IPS DF 19.7 (cell line): ENCODE measurements at regions not wholly inside any gene's neighbourhood (a gene's known extent, or its start where the extent isn't known, plus 50 kb on each side); places are given as distances from the start of the nearest gene placed in this dataset.
A peak's percentile ranks its signal among the peaks of the same experiment; 100 is the strongest.
"Not testable (repeated sequence)": the region's sequence is repeated elsewhere in the genome, so short reads cannot be mapped to it uniquely, and the experiment has no call there.

Experiments
- DNase-seq: peaks from one replicate; pipeline ENCODE4 v3.0.0-alpha.2; 2013; ENCODE audit warnings: low read depth, low spot score

DNA sequence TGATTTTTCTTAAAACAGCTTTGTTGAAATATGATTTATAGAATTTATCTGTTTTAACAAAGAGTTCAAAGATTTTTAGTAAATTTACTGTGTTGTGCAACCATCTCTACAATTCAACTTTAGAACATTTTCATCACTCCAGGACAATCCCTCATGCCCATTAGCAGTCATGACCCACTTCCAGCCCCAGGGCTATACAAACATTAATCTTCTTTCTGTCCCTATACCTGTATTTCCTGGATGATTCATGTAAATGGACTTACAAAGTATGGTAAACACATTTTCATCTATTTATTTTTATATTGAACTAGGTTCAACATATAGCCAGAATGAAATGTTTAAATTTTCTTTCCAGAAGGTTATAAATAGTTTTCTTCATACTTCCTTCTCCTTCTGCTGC is 127.8 kb upstream of the CCDC180 start:
- DNase-seq: no peak

DNA sequence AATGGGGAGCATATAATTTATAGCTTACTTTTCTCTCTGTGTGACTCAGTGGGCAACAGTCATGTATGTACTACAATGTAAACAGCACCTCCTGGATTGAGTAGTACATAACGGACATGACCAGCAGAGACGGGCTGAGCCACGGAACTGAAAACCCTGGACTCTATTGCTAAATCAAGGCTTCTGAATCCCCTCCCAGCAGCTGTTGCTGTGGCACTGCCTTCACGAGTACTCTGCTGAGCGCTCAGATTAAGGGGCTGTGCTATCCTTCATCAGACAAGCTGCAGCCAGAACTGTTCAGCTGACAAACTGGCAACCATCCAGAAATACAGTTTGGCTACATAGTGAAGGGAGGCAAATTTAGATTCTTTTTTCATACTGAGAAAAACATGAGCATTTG is 131.3 kb upstream of the CCDC180 start:
- DNase-seq: no peak

DNA sequence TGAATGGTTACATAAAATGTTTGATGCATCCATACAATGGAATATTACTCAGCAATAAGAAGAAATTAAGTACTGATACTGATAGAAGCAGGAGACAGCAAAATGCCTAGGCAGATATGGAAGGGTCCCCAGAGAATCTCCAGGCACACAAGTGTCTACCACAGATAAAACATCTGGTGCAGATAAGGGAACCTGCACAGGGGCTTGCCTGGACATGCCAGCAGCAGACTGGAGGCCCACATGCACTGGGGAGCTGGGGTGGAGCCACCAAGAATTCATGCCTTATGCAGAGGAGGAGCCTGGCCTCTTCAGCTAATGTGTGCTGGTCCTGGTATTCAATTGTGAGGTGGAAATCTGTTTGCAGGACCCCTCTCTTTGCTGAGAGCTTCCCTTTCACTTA is 129.2 kb upstream of the CTSV start:
- DNase-seq: not testable (repeated sequence)

DNA sequence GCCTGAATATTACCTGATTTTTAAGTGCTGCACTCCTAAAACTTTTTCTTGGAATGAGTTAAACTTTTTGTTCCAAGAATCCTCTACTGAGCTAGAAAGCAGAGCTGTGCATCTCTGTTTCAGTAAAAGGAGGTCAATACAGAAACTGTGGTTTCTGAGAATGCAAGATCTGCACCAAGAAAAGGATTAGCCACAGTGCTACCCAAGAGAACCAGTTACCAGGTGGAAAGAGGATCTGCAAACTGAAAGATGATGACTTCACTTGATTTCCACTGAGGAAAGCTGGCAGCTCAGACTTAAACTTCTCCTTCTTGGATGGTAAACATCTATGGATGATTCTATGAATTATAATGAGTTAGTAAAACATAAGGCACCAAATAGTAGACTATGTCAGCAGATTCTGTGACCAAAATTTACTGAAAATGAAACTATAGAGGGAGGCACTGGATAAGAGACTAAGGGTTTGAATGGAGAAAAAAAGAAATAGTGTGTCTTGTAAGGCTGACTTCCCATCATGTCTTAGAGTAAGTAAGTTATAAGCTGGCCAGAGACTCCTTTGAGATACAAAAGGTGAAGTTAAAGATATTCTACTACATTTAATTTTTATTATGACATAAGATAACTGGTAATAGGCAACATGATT is 127.7 kb upstream of the CTSV start:
- not testable (repeated sequence) for DNase-seq

DNA sequence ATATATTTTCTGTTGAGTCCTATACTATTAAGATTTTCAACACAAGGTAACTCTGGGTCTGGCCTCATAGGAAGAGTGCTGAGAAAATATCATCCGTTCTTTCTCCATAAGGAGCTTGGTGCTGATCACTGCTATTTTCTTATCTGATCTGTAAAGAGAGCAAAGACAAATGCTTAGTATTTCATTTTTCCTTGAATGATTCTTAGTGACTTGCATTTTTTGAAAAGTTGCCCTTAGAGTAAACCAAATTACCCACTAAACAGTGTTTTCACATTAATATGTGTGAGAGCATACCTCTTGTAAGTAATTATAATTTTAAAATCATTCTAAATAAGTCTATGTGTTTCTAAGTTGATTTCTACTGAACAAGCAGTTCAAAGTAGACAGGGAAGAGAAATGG is 121.3 kb upstream of the CTSV start:
- DNase-seq: no peak

DNA sequence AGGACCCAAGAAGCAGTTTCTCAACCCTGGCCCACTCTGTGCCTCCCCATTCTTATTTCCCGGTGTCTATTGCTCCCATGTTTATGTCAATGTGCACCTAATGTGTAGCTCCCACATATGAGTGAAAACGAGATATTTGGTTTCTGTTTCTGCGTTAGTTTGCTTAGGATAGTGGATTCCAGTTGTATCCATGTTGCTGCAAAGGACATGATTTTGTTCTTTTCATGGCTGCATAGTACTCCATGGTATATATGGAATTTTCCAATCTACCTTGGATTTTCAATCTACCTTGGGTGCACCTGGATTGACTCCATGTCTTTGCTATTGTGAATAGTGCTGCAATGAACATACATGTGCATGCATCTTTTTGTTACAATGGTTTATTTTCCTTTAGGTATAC is 119.8 kb upstream of the CTSV start:
- not testable (repeated sequence) for DNase-seq

DNA sequence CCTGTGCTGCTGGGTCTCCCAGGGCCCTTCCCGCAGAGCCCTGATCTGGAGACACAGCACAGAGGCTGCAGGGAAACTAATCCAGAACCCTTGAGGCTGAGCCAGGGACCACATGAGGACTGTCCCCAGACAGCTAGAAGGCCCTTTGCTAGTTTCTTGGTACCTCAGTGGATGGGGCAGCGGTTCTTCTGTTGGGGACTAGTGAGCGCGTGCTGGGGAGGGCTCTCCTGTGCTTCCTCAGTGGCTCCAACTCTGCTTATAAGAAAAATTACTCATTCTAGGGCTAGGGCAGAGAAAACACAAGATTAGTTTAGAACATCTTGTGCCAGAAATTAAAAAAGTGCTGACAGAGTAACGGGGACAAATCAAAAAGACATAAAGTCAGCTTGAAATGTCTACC is 116.5 kb upstream of the CTSV start:
- not testable (repeated sequence) for DNase-seq

DNA sequence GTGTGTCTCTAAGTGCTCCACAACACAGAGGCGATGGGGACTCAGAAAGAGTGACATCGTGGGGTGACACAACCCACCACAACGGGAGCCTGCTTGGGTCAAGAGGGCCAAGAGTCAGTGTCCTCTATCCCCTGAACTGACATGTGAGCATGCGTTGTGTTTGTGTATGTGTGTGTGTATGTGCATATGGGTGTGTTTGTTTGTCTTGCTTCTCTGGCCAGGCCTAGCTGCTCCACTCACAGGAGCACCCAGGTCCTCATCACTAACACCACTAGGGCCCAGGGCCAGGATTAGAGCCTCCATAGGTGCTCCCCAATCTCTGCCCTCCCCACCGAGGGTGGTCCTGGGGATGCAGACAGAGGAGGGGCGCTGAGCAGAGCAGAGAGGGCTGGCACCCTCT is 115.0 kb upstream of the CTSV start:
- DNase-seq: no peak

DNA sequence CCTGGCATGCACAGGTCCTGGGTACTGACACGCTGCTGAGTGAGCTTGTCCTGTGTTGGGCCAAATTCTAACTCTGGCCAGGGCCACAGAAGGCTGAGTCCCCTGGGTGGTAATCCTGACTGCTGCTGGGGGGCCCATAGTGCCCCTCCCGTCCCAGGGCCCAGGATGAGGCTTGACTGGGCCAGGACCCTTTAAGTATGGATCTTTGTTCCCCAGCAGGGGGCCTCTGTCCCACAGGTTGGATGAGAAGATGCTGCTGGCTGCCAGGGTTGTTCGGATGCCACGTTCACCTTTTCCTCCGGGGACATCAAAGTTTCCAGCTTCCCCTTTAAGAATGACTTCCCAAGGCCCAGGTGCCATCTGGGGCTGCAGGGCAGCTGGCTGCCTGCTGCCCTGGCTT is 114.2 kb upstream of the CTSV start:
- not testable (repeated sequence) for DNase-seq

DNA sequence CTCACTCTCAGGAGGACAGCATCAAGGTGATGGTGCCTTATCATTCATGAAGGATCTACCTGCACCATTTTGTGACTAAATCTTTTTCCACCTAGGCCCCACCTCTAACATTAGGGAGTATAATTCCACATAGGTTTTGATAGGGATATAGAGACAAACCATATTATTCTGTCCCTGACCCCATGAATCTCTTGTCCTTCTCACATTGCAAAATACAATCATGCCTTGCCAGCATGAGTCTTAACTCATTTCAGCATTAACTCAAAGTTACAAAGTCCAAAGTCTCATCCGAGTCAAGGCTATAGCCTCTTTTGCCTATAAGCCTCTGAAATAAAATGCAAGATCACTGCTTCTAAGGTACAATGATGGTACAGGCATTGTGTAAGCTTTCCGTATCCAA is 111.5 kb upstream of the CTSV start:
- not testable (repeated sequence) for DNase-seq

DNA sequence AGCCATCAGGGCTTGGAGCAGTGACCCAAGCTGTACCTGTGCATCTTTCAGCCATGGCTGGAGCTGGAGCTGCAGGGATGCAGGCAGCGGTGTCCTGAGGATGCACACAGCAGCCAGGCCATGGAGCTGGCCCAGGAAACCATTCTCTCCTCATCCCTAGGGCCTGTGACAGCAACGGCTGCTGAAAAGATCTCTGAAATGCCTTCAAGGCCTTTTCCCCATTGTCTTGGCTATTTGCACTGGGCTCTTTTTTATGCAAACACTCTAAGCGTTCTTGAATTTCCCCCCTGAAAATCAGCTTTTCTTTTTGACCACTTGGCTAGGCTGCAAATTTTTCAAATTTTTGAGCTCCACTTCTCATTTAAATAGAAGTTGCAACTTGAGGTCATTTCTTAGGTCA is 109.5 kb upstream of the CTSV start:
- DNase-seq: peak; percentile 59

DNA sequence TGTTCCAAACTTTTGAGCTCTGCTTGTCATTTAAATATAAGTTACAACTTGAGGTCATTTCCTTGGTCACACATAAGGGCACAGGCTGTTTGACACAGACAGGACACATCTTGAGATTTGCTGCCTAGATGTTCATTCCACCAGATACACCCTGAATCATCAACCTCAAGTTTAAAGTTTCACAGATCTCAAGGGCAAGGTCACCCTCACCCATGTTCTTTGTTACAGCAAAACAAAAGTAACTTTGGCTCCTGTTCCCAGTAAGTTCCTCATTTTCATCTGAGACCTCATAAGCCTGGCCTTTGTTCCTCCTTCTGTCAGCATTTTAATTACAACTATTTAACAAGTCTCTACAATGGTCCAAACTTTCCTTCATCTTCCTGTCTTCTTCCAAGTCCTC is 106.7 kb upstream of the CTSV start:
- not testable (repeated sequence) for DNase-seq

DNA sequence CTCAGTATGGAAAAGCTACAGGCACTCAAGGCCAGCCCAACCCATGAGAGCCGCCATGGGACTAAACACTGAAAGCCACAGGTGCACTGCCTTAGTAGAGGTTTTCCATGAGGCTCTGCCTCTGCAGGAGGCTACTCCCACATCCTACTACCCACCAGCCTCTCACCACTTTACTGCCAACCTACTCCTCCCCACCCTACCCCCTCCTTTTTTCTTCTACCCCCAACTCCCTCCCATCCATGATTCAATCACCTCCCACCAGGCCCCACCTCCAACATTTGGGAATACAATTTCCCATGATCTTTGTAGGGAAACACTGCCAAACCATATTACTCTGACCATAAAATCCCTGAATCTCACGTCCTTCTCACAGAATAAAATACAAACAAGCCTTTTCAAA is 101.6 kb upstream of the CTSV start:
- DNase-seq: no peak

DNA sequence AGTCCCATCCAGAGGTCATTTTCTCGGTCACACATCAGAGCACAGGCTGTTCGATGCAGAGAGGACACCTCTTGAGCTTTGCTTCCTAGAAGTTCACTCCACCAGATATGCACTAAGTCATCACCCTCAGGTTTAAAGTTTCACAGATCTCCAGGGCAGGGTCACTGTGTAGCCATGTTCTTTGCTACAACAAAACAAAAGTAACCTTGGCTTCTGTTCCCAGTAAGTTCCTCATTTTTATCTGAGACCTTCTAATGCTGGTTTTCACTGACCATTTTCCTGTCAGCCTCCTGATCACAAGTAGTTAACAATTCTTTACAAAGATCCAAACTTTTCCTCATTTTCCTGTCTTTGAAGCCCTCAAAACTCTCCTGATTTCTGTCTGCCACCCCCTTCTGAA is 97.5 kb upstream of the CTSV start:
- no peak for DNase-seq

DNA sequence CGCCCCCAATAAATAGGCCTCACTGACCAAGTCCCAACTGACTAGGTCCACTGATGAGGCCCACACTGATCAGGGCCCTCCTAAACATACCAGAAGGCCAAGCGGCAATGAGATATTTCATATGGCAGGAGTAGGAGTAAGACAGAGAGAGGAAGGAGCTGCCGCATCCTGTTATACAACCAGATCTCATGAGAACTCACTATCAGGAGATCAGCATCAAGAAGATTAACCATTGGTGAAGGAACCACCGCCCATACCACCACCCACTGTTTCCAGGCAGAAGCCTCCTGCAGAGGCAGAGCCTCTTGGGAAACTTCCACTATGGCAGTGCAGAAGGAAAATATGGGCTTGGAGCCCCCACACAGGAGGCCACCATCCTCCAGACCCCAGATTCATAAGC is 95.0 kb upstream of the CTSV start:
- not testable (repeated sequence) for DNase-seq

DNA sequence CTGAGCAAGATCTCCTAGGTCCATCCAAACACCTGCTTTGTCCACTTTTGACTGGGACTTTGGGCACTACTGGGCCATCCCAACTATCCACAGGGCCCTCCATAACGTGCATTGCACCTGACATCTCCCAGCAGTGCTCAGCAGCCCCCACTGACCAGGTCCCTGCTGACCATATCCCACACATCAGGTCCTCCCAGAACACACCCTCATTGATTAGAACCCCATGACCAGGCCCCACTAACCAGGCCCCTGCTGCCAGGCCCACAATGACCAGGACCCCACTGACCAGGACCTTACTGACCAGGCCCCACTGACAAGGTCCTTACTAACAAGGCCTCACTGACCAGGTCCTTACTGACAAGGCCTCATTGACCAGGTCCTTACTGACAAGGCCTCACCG is 93.9 kb upstream of the CTSV start:
- no peak for DNase-seq

DNA sequence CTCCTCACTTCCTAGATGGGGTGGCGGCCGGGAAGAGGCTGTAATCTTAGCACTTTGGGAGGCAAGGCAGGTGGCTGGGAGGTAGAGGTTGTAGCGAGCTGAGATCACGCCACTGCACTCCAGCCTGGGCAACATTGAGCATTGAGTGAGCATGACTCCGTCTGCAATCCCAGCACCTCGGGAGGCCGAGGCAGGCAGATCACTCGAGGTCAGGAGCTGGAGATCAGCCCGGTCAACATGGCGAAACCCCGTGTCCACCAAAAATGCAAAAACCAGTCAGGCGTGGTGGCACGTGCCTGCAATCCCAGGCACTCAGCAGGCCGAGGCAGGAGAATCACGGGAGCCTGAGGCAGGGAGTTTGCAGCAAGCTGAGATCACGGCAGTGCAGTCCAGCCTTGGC is 91.9 kb upstream of the CTSV start:
- DNase-seq: not testable (repeated sequence)

DNA sequence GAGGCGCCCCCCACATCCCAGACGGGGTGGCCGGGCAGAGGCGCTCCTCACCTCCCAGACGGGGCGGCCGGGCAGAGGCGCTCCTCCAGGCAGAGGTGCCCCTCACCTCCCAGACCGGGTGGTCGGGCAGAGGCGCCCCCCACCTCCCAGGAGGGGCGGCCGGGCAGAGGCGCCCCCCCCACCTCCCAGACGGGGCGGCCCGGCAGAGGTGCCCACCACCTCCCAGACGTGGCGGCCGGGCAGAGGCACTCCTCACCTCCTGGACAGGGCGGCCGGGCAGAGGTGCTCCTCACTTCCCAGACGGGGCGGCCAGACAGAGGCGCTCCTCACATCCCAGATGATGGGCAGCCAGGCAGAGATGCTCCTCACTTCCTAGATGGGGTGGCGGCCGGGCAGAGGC is 91.4 kb upstream of the CTSV start:
- DNase-seq: not testable (repeated sequence)

DNA sequence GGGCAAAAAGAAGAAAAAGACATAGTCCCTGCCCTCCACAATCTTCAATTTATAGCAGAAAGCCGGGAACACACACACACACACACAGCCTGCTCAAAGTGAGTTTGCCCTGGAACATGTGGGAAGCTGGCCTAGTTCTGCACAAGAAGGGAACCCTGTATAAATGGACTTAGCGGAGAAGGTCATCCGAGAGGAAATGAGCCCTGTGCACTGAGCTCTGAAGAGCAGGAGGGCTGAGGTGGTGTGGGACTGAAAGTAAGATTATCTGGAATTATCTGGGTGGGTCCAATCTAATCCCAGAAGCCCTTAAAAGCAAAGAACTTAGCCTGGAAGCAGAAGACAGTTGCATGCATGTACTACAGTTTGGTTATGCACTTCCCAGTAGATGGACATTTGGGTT is 90.0 kb upstream of the CTSV start:
- DNase-seq: no peak

DNA sequence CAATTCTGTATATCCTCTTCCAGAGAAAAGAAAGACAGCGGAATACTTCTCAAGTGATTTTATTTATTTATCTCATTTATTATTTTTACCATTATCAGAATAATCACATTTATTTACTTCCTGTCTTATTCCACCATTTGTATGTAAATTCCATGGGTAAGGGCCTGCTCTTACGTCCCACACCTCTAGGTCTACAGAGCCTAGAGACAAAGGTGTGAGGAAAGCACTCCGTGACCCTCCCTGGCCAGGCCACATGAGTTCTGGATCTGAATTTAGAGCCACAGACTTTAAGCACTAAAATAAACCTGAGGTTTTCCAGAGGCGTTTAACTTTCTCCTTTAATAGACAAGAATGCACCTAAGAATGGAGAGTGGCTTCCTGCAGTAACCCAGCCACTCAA is 85.3 kb upstream of the CTSV start:
- no peak for DNase-seq

DNA sequence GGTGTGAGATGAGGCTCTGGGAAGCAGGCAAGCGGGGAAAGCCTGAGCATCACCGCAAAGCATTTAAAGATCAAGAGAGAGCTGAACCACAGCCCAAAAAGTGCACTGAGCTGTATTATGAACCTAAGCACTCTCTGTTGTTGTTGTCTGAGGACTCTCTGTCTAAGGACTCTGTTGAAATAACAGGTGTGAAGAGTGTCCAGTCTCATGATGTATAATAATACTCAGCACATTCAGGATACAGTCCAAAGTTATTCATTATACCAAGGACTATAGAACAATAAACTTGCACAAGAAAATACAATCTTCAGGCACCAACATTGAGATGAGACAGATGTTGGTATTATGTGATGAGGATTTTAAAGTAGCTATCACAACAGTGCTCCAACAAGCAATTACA is 71.8 kb upstream of the CTSV start:
- no peak for DNase-seq

DNA sequence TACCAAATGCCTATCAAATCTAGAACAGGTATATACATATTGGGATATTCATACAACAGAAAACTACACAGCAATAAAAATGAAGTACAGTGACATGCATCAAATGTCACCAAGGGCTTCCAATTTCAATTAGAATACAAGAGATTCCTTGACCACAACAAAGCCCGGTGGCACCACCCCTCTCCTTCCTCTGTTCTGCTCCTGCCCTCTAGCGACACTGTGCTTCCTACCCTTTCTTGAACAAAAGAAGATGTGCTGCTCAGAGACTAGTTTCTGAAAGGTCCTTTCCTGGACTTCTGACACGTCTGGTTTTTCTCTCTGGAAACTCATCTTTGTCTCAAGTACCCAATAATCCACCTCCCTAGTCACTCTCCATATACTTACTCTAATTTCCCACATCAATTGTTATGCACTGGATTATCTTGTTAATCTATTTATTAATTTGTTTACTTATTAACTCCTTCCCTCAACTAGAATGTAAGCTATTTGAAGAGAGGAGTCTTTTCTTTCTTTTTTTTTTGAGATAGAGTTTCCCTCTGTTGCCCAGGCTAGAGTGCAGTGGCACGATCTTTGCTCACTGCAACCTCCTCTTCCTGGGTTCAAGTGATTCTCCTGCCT is 70.4 kb upstream of the CTSV start:
- peak; percentile 35 for DNase-seq

DNA sequence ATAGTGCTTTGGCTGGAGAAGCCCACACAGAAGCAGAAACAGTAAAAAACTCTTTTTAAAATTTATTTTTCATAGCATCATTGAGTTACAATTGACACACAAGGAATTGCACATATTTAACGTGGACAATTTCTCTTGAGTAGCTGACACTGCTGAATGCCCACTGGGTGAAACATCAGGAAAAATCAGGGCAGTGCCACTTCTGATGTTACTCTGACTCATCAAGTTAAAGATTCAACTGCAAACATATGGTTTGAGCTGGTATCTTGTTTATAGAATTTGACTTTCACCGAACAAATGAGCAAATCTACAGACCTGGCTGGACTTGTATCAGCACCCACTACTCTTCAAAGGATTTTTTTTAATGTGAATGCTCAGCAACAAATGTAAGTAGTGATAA is 66.3 kb upstream of the CTSV start:
- not testable (repeated sequence) for DNase-seq
